Brain microvascular endothelial cell (primary cell): ENCODE measurements at regions not wholly inside any gene's neighbourhood (a gene's known extent, or its start where the extent isn't known, plus 50 kb on each side); places are given as distances from the start of the nearest gene placed in this dataset.
"Not testable (repeated sequence)": the region's sequence is repeated elsewhere in the genome, so short reads cannot be mapped to it uniquely, and the experiment has no call there.

Source experiments
- DNase-seq: peaks from one replicate; pipeline ENCODE4 v3.0.0-alpha.2; 2020
- H3K27ac ChIP-seq: fragments of 250-450 bp; sonication (Bioruptor Pico); 2 replicates; pipeline ENCODE4 v1.5.1; 2020; ENCODE audit warnings: mild to moderate bottlenecking, moderate library complexity
- H3K27me3 ChIP-seq: fragments of 250-450 bp; sonication (Bioruptor Pico); replicated peaks from 2 replicates; pipeline ENCODE4 v1.5.1; 2020; ENCODE audit warnings: mild to moderate bottlenecking
- H3K36me3 ChIP-seq: fragments of 250-450 bp; sonication (Bioruptor Pico); replicated peaks from 2 replicates; pipeline ENCODE4 v1.5.1; 2020; ENCODE audit warnings: mild to moderate bottlenecking
- H3K4me3 ChIP-seq: 2 replicates; pipeline ENCODE4 v1.5.1; 2011; ENCODE audit warnings: low read depth, mild to moderate bottlenecking, control low read depth, low read length, moderate library complexity
- CTCF ChIP-seq: IDR thresholded peaks from 2 replicates; pipeline ENCODE4 v1.5.1; 2011; ENCODE audit warnings: low read depth, mild to moderate bottlenecking, moderate library complexity, low read length, control low read depth, inconsistent platforms; ENCODE audit errors: missing control alignments
- in situ Hi-C: cut with HindIII; loops from 2 replicates; pipeline ENCODE4 v1.10.0; 2017; ENCODE audit warnings: low sequenced_read_pairs, low pct_ligation_motif_present

DNA sequence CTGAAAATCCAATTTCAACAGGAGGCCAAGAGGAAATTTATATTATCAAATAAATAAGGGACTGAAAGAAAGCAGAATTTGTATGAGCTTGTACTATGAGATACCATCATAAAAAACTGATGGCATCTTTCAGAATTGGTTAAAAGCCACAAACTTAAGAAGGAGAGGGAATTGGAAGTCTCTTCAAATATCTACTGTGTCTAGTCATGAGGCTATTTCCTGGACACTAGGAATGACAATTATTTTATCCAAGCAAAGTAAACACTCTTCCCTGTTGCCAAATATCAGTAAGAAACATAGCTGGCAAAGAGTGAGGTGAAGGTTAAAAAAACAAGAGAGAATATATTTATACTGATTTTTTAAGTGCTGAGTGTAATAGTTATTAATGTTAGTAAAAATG lies 101.5 kb upstream of the ARRDC3 start:
- in situ Hi-C loops = no loop called here
- no peak for TF ChIP-seq CTCF
- H3K4me3 ChIP-seq = no peak overlapping the region
- H3K27ac ChIP-seq = no peak overlapping the region
- no peaks in the 10 kb centered on the region for H3K36me3 ChIP-seq
- DNase-seq = no peak
- no peaks in the 10 kb centered on the region for H3K27me3 ChIP-seq

DNA sequence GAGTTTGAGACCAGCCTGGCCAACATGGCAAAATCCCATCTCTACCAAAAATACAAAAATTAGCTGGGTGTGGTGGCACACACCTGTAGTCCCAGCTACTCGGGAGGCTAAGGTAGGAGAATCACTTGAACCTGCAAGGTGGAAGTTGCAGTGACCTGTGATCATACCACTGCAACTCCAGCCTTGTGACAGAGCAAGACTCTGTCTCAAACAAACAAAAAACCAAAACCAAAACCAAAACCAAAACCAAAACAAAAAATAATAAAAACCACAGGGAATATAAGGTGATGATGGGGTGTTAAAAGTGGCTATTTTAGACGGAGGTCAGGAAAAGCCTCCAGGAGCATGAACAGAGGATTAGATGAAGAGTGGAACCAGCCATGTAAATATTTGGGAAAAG lies 96.3 kb upstream of the ARRDC3 start:
- H3K27ac ChIP-seq, H3K36me3 ChIP-seq, in situ Hi-C loops, H3K27me3 ChIP-seq, DNase-seq, H3K4me3 ChIP-seq: not testable (repeated sequence)

DNA sequence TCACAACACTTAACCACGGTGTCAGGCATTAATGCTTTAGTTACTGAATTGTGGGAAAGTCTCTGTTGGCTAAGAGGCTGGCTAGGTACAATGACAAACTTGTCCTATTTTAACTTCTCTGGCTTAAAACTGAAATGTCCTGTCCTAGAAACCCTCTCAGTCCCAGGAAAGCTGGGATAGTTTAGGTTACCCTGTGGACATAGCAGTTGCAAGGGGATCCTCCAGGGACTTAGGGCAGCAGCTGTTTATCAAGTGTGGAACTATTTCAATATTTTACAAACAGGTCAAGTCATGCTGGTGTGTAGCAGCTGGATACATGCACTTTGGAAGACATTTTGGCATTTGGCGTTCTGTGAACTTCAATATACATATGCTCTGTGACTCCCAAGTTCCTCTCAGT lies 95.0 kb upstream of the ARRDC3 start:
- in situ Hi-C loops = no loop called here
- no peak for TF ChIP-seq CTCF
- Histone ChIP-seq H3K36me3 (no peaks in the 10 kb centered on the region), H3K27me3 (no peaks in the 10 kb centered on the region), H3K4me3 (no peak overlapping the region), H3K27ac (no peak overlapping the region)
- DNase-seq = no peak

DNA sequence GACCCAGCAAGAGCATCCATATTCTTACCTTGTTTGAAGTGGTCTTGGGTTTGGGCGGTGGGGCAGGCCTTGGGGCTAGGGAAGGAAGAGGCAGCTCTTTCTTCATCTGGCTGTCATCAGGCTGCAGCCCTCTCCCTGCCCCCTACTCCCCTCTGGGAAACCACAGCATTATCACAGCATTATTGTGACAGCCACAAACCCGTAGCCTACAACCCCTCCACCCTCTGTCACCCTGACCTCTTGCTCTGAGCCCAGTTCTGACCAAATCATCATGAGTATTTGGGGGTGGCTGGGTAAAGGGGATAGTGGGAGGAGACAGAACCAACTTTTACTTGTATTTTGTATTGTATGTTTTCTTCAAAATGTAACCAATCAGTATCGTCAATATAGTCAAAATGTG lies 94.3 kb upstream of the ARRDC3 start:
- in situ Hi-C loops = no loop called here
- H3K4me3 ChIP-seq = no peak overlapping the region
- H3K27ac ChIP-seq = no peak overlapping the region
- no peak for DNase-seq
- no peak for TF ChIP-seq CTCF
- H3K36me3 ChIP-seq = no peaks in the 10 kb centered on the region
- H3K27me3 ChIP-seq = no peaks in the 10 kb centered on the region

GRCh38 chr5:91474201-91474600 lies 91.1 kb upstream of the ARRDC3 start:
- no peaks in the 10 kb centered on the region for H3K36me3 ChIP-seq
- no peaks in the 10 kb centered on the region for H3K27me3 ChIP-seq
- H3K27ac ChIP-seq = no peak overlapping the region
- DNase-seq = no peak
- in situ Hi-C loops = no loop called here
- H3K4me3 ChIP-seq = no peak overlapping the region
- TF ChIP-seq CTCF = no peak

DNA sequence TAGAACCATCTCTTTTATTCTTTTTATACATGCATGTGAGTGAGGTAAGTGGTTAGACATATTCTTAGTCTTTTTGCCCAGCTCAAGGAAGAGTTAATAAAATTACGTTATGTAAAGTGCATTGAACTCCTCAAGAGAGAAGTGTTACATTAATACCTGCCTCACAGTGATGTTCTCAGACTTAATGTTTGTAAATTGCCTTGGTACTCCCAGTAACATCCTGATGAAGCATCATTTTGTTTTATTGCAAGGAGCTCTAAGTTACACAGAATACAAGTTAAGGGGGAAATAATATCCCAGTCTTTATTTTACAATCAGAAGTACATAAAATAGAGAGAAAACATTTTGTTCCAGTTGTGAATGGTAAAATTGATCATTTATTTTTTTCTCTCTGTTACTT lies 89.5 kb upstream of the ARRDC3 start:
- no peak for DNase-seq
- H3K36me3 ChIP-seq = no peaks in the 10 kb centered on the region
- H3K27me3 ChIP-seq = no peaks in the 10 kb centered on the region
- H3K27ac ChIP-seq = no peak overlapping the region
- in situ Hi-C loops = no loop called here
- no peak for TF ChIP-seq CTCF
- no peak overlapping the region for H3K4me3 ChIP-seq
